Stimulated activated CD8-positive, alpha-beta memory T cell treated with anti-CD3 and anti-CD28 coated beads, Interleukin-4, amount 100 ng/mL, for 4 hours (primary cell): ENCODE measurements at regions not wholly inside any gene's neighbourhood (a gene's known extent, or its start where the extent isn't known, plus 50 kb on each side); places are given as distances from the start of the nearest gene placed in this dataset.
"Not testable (repeated sequence)": the region's sequence is repeated elsewhere in the genome, so short reads cannot be mapped to it uniquely, and the experiment has no call there.

Source experiments
- DNase-seq, 2 donors: peaks; one replicate each; pipeline ENCODE4 v3.0.0-alpha.2; 2020; ENCODE audit warnings: low read depth in 2 of 2, low spot score in 1 of 2

- DNase-seq = not testable (repeated sequence)
Measured at GRCh38 chr16:5151409-5151808, 53.8 kb upstream of the EEF2KMT start.
